Bronchial epithelial cell (primary cell): ENCODE measurements at regions not wholly inside any gene's neighbourhood (a gene's known extent, or its start where the extent isn't known, plus 50 kb on each side); places are given as distances from the start of the nearest gene placed in this dataset.

ENCODE experiments used
- DNase-seq: peaks from one replicate; pipeline ENCODE4 v3.0.0-alpha.2; 2010; ENCODE audit warnings: low read depth
- FAIRE-seq: peaks from 2 replicates; lab custom pipeline; 2011; peaks lifted over from hg19 to GRCh38; lab: Jason Lieb, UNC
- H3K27me3 ChIP-seq: 2 replicates; pipeline ENCODE4 v1.5.1; 2011; ENCODE audit warnings: low read length; ENCODE audit not compliant: control insufficient read depth, insufficient read depth
- H3K36me3 ChIP-seq: 2 replicates; pipeline ENCODE4 v1.5.1; 2011; ENCODE audit warnings: low read length; ENCODE audit not compliant: control insufficient read depth, insufficient read depth
- H3K4me3 ChIP-seq: 2 replicates; pipeline ENCODE4 v1.5.1; 2011; ENCODE audit warnings: mild to moderate bottlenecking, low read depth, low read length, control low read depth
- TF ChIP-seq, protein P1 (sequence below): IDR thresholded peaks from 2 replicates; pipeline ENCODE4 v1.5.1; 2011; ENCODE audit warnings: mild to moderate bottlenecking, moderate library complexity, low read length, control low read depth, inconsistent platforms; ENCODE audit not compliant: insufficient read depth, severe bottlenecking

DNA sequence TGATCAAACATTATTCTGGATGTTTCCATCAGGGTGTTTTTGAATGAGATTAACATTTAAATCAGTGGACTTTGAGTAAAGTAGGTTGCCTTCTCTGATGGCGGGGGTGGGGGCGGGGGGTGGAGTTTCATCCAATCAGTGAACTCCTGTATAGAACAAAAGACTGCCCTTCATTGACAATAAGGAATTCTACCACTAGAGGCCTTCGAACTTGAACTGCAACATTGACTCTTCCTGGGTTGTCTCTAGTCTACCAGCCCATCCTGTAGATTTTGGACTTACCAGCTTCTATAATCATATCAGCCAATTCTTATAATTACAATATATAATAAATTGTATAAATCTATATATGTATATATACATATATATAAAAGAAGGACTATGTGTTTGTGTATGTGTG is 520.4 kb upstream of the CXADR start:
- Histone ChIP-seq H3K36me3 (no peaks in the 10 kb centered on the region), H3K4me3 (no peak overlapping the region), H3K27me3 (no peaks in the 10 kb centered on the region)
- no peak for DNase-seq
- TF ChIP-seq, protein P1, sequence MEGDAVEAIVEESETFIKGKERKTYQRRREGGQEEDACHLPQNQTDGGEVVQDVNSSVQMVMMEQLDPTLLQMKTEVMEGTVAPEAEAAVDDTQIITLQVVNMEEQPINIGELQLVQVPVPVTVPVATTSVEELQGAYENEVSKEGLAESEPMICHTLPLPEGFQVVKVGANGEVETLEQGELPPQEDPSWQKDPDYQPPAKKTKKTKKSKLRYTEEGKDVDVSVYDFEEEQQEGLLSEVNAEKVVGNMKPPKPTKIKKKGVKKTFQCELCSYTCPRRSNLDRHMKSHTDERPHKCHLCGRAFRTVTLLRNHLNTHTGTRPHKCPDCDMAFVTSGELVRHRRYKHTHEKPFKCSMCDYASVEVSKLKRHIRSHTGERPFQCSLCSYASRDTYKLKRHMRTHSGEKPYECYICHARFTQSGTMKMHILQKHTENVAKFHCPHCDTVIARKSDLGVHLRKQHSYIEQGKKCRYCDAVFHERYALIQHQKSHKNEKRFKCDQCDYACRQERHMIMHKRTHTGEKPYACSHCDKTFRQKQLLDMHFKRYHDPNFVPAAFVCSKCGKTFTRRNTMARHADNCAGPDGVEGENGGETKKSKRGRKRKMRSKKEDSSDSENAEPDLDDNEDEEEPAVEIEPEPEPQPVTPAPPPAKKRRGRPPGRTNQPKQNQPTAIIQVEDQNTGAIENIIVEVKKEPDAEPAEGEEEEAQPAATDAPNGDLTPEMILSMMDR = no peak
- FAIRE-seq = no peak

DNA sequence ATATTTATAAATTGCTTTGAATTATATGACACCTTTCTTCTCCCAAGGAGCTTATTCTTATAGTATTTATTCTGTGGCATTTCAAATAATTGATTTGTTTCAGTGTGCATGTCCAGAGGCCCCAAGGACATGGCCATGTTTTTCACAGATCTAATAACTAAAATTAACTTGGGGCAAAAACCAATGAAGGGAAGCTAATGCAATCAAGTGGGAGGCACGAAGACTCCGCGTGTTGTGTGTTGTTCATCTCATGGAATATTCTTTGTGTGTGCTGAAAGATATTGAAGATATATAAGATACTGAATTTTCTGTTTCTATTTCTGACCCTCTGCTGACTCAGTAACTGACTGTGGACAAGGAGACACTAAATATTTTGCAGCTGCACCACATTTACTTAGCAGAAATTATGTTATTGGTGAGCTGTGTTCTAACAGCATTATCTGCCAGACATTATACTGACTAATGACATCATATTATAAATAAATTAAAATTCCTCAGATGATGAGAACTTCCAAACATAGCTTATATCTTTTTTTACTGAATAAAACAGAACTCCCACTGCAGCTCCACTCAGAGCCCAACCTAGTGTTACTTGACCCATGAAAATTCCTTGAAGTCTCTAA is 519.3 kb upstream of the CXADR start:
- no peak overlapping the region for H3K4me3 ChIP-seq
- H3K36me3 ChIP-seq = no peaks in the 10 kb centered on the region
- FAIRE-seq = no peak
- H3K27me3 ChIP-seq = no peaks in the 10 kb centered on the region
- TF ChIP-seq, protein P1 = no peak
- DNase-seq = no peak

DNA sequence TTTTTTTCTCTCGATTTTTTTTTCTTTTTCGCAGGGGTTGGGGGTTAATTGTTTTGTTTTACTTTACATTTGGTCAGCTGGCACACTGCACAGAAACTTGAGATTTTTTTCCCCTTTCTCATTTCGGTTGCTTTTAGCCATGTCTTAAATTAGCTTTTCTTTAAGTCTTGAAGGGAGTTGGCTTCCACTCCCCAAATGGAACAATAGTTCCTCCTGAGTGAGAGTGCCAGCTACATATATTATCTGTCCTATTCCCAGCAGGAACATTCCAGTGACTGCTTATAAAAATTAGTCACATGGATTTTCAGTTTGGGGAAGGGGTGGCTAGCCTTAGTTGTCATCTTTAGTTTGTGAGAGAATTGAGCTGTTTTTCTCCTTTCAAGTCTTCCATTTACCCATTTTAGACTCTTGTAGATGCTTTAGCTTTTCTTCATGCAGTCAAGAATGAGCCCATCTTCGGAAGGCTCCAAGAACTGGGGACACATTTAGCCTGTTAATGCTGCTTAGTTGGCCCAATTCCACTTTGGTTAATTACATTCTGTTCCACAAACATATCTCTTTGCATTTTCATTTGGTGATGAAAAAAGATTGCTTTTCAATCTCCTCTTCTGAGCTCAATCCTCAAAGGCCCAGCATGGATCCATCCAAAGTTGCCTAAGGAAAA is 510.1 kb upstream of the CXADR start:
- Histone ChIP-seq H3K4me3 (no peak overlapping the region), H3K27me3 (no peaks in the 10 kb centered on the region), H3K36me3 (no peaks in the 10 kb centered on the region)
- TF ChIP-seq, protein P1 = no peak
- DNase-seq = no peak
- no peak for FAIRE-seq

DNA sequence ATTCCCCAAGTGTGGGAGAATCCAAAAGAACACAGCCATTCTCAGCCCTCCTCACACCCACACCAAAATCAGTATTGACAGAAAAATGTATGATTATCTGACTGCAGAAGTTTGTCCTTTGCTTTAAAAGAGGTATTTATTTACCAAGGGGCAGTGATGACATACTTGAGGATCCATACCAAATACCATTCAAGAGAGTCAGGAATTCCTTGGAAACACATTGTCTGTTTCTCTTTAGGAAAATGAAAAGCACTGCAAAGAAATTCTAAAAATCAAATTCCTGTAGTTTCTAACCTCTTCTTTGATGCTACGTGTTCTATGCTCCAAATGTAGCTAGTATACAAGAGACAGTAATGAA is 509.6 kb upstream of the CXADR start:
- peak; percentile 48 for DNase-seq
- no peaks in the 10 kb centered on the region for H3K27me3 ChIP-seq
- no peaks in the 10 kb centered on the region for H3K36me3 ChIP-seq
- TF ChIP-seq, protein P1 = no peak
- FAIRE-seq = no peak
- H3K4me3 ChIP-seq = no peak overlapping the region

DNA sequence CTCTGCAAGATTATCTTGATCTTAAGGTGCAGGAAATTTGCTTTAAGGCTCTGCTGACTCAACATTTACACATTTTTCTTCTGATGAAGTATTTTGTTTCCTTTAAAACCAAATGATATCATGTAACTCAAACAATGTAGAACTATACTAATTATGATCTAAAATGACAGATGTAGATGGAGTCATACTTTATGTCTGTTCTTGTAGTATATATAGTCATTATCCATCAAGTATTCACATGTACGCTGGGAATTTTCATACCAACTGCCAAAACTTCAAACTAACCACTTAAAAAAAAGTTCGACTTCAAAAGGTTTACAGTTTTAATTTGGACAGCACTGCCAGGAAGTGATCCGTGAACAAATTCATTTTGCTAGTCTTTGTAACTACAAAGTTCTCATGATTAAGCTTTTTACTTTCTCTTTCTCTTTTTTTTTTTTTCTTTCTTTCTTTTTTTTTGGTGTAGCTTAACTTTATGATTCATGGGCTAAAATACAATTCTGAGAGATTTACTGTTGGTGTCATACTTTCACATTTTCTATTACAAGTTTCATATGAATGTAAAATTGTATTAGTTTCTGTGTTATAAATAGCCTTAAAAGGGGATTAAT is 509.0 kb upstream of the CXADR start:
- Histone ChIP-seq H3K4me3 (no peak overlapping the region), H3K27me3 (no peaks in the 10 kb centered on the region), H3K36me3 (no peaks in the 10 kb centered on the region)
- no peak for FAIRE-seq
- DNase-seq = peak; percentile 93
- TF ChIP-seq, protein P1 = no peak
